Glutamatergic neuron (in vitro differentiated cells): ENCODE measurements at regions not wholly inside any gene's neighbourhood (a gene's known extent, or its start where the extent isn't known, plus 50 kb on each side); places are given as distances from the start of the nearest gene placed in this dataset.

Source experiments
- DNase-seq: peaks from one replicate; pipeline ENCODE4 v3.0.0; 2022
- H3K27ac Mint-ChIP-seq: one replicate; pipeline ENCODE4 v1.8.0; 2020; ENCODE audit warnings: mild to moderate bottlenecking, mixed read lengths, inconsistent platforms; ENCODE audit not compliant: unreplicated experiment
- H3K27me3 Mint-ChIP-seq: one replicate; pipeline ENCODE4 v1.8.0; 2020; ENCODE audit warnings: mild to moderate bottlenecking, moderate library complexity, mixed read lengths, inconsistent platforms; ENCODE audit not compliant: unreplicated experiment
- H3K36me3 Mint-ChIP-seq: one replicate; pipeline ENCODE4 v1.8.0; 2020; ENCODE audit warnings: mild to moderate bottlenecking, mixed read lengths, inconsistent platforms; ENCODE audit not compliant: unreplicated experiment
- H3K4me1 Mint-ChIP-seq: one replicate; pipeline ENCODE4 v1.8.0; 2020; ENCODE audit warnings: mild to moderate bottlenecking, low read depth, mixed read lengths, inconsistent platforms; ENCODE audit not compliant: unreplicated experiment
- H3K4me3 Mint-ChIP-seq: one replicate; pipeline ENCODE4 v1.8.0; 2020; ENCODE audit warnings: mild to moderate bottlenecking, mixed read lengths, inconsistent platforms; ENCODE audit not compliant: unreplicated experiment
- H3K9me3 Mint-ChIP-seq: one replicate; pipeline ENCODE4 v1.8.0; 2020; ENCODE audit warnings: mild to moderate bottlenecking, moderate library complexity, mixed read lengths, inconsistent platforms; ENCODE audit not compliant: unreplicated experiment
- CTCF ChIP-seq: fragments of 200-600 bp; sonication (generic); IDR thresholded peaks from one replicate; pipeline ENCODE4 v1.5.0; 2021; ENCODE audit not compliant: partially characterized antibody, unreplicated experiment

DNA sequence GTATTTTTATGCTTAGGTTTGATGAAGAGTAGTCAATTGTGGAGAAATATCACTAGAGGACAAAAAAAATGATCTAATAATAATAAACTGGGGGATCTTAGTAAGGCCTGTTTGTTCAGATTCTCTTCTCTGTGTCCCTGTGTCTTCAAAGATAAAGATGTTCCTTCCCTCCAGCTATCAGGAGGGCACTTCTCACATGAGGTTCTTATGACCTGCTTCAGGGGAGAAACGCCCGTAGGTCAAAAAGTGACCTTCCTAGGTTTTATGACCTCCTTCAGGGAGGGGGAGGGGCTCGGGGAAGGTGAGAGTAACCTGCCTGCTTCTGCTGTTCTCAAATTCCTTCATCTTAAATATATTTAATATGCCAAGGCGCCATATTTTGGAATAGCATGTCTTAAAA lies 89.2 kb upstream of the JADE1 start:
- H3K27ac Mint-ChIP-seq: no peak overlapping the region
- no peak for TF ChIP-seq CTCF
- H3K4me1 Mint-ChIP-seq: no peaks in the 10 kb centered on the region
- no peak for DNase-seq
- no peaks in the 10 kb centered on the region for H3K9me3 Mint-ChIP-seq
- no peaks in the 10 kb centered on the region for H3K27me3 Mint-ChIP-seq
- H3K36me3 Mint-ChIP-seq: no peaks in the 10 kb centered on the region
- no peak overlapping the region for H3K4me3 Mint-ChIP-seq

GRCh38 chr4:128718768-128719167 lies 90.7 kb upstream of the JADE1 start:
- Mint-ChIP-seq H3K27me3 (no peaks in the 10 kb centered on the region), H3K36me3 (no peaks in the 10 kb centered on the region), H3K9me3 (no peaks in the 10 kb centered on the region), H3K4me1 (no peaks in the 10 kb centered on the region), H3K4me3 (no peak overlapping the region), H3K27ac (no peak overlapping the region)
- TF ChIP-seq CTCF: no peak
- no peak for DNase-seq

DNA sequence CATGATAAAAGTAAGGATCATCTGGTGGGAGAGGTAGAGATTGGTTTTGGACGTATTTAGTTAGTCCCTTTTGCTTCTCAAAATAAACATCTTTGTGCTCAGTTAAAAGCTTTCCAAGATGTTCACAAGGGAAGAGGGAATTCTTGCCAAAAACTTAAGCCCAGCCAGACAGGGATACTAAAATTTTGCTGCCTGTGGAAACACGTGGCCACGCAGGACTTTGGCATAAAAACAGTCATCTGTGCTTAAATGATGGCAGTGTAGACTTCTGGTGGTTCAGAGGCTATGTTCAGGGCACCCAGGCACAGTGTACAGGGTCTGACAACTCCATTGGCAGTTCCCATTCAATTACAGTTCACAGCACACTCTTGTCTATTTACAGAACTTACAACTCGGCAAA lies 93.2 kb upstream of the JADE1 start:
- Mint-ChIP-seq H3K4me1 (no peaks in the 10 kb centered on the region), H3K27me3 (no peaks in the 10 kb centered on the region), H3K36me3 (no peaks in the 10 kb centered on the region), H3K9me3 (peaks cover 1% of the 10 kb centered on the region), H3K27ac (no peak overlapping the region), H3K4me3 (no peak overlapping the region)
- DNase-seq: no peak
- TF ChIP-seq CTCF: no peak

DNA sequence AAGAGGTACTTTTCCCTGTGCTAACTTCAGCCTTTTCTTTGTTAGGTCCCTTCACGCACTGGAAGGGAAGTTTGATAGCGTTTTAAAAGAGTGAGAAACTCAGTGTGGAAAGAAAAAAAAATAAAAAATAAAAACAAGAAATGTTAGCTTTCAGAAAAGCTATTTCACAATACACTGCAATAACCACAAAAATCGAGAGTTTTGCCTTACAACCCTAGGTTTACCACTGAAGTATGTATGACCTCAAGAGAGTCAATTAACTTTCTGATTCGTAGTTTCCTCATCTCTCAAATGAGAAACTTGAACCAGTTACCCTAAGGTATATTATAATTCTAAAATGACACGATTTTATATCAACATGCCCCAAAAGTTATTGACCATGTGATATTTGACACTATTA lies 93.9 kb upstream of the JADE1 start:
- no peaks in the 10 kb centered on the region for H3K27me3 Mint-ChIP-seq
- no peak for DNase-seq
- no peak for TF ChIP-seq CTCF
- no peaks in the 10 kb centered on the region for H3K36me3 Mint-ChIP-seq
- H3K4me1 Mint-ChIP-seq: no peaks in the 10 kb centered on the region
- peaks cover 1% of the 10 kb centered on the region for H3K9me3 Mint-ChIP-seq
- H3K4me3 Mint-ChIP-seq: no peak overlapping the region
- H3K27ac Mint-ChIP-seq: no peak overlapping the region

DNA sequence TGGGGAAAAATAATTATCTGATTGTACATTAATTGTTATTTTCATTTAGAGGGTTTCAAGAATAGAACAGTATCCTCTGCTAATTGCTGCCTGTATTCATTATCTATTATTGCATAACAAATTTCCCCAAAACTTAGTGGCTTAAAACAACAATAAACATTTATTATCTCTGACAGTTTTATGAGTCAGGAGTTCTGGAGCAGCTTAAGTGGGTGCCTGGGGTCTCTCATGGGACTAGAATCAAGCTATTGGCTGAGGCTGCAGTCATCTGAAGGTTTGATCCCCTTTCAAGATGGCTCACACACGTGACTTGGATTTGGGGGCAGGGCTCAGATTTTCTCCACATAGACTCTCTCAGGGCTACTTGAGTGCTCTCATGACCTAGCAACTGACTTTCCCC lies 98.1 kb upstream of the JADE1 start:
- no peaks in the 10 kb centered on the region for H3K27me3 Mint-ChIP-seq
- no peaks in the 10 kb centered on the region for H3K4me1 Mint-ChIP-seq
- H3K9me3 Mint-ChIP-seq: peaks cover 1% of the 10 kb centered on the region
- DNase-seq: no peak
- no peak overlapping the region for H3K27ac Mint-ChIP-seq
- no peaks in the 10 kb centered on the region for H3K36me3 Mint-ChIP-seq
- no peak for TF ChIP-seq CTCF
- no peak overlapping the region for H3K4me3 Mint-ChIP-seq
